WTC11 (cell line): ENCODE measurements at regions not wholly inside any gene's neighbourhood (a gene's known extent, or its start where the extent isn't known, plus 50 kb on each side); places are given as distances from the start of the nearest gene placed in this dataset.

Experiments used
- ATAC-seq: fragments of 200-7000 bp; cut with Tn5 transposase; 2 replicates; pipeline ENCODE4 v1.10.0; 2021; ENCODE audit warnings: mild to moderate bottlenecking, moderate library complexity
- CTCF ChIA-PET: fragments of 300-600 bp; sonication (Branson Sonifier 250); formaldehyde crosslinking; loops from one replicate; lab custom pipeline; 2021; ENCODE audit warnings: antibody characterized with exemption; lab: Charles Lee
- POLR2A ChIA-PET: fragments of 350-600 bp; sonication (Branson Sonifier 250); formaldehyde crosslinking; loops from one replicate; lab custom pipeline; 2021; ENCODE audit warnings: antibody characterized with exemption; lab: Charles Lee
- DNase-seq: peaks from one replicate; pipeline ENCODE4 v3.0.0; 2021; ENCODE audit warnings: low spot score
- H3K27ac Mint-ChIP-seq: 2 replicates; pipeline ENCODE4 v1.8.0; 2021; ENCODE audit warnings: mixed read lengths
- H3K27me3 Mint-ChIP-seq: 2 replicates; pipeline ENCODE4 v1.8.0; 2021; ENCODE audit warnings: low read depth, mild to moderate bottlenecking, moderate library complexity, mixed read lengths
- H3K36me3 Mint-ChIP-seq: 2 replicates; pipeline ENCODE4 v1.8.0; 2021; ENCODE audit warnings: mixed read lengths
- H3K4me1 Mint-ChIP-seq: 2 replicates; pipeline ENCODE4 v1.8.0; 2022; ENCODE audit warnings: mixed read lengths
- H3K4me3 Mint-ChIP-seq: 2 replicates; pipeline ENCODE4 v1.8.0; 2021; ENCODE audit warnings: mild to moderate bottlenecking, moderate library complexity, mixed read lengths
- H3K9me3 Mint-ChIP-seq: 2 replicates; pipeline ENCODE4 v1.8.0; 2021; ENCODE audit warnings: mixed read lengths
- ARID4B ChIP-seq: sonication (generic); formaldehyde crosslinking; IDR thresholded peaks from 2 replicates; pipeline ENCODE4 v1.8.0; 2023; ENCODE audit warnings: missing genetic modification reagents, mild to moderate bottlenecking, borderline replicate concordance
- E2F5 ChIP-seq: sonication (generic); formaldehyde crosslinking; IDR thresholded peaks from 2 replicates; pipeline ENCODE4 v1.8.1; 2022; ENCODE audit warnings: mild to moderate bottlenecking, moderate library complexity, missing genetic modification reagents
- FOXJ3 ChIP-seq: sonication (generic); formaldehyde crosslinking; IDR thresholded peaks from 2 replicates; pipeline ENCODE4 v1.9.0; 2021; ENCODE audit warnings: missing genetic modification reagents, mild to moderate bottlenecking, borderline replicate concordance
- FOXP1 ChIP-seq: sonication (generic); formaldehyde crosslinking; IDR thresholded peaks from 2 replicates; pipeline ENCODE4 v1.8.0; 2022; ENCODE audit warnings: missing genetic modification reagents, mild to moderate bottlenecking, moderate library complexity, borderline replicate concordance
- GTF2I ChIP-seq: fragments of 250-450 bp; sonication (Bioruptor Pico); conservative IDR thresholded peaks from 2 replicates; pipeline ENCODE4 v1.4.0; 2021; ENCODE audit warnings: mild to moderate bottlenecking
- IRF2 ChIP-seq: sonication (generic); formaldehyde crosslinking; IDR thresholded peaks from 2 replicates; pipeline ENCODE4 v1.8.0; 2022; ENCODE audit warnings: low read depth, missing genetic modification reagents, borderline replicate concordance
- JUN ChIP-seq: sonication (generic); formaldehyde crosslinking; IDR thresholded peaks from 2 replicates; pipeline ENCODE4 v1.8.0; 2023; ENCODE audit warnings: mild to moderate bottlenecking, missing genetic modification reagents
- PREB ChIP-seq: sonication (generic); formaldehyde crosslinking; IDR thresholded peaks from 2 replicates; pipeline ENCODE4 v1.8.1; 2022; ENCODE audit warnings: mild to moderate bottlenecking, missing genetic modification reagents, moderate library complexity, borderline replicate concordance
- RELA ChIP-seq: sonication (generic); formaldehyde crosslinking; IDR thresholded peaks from 2 replicates; pipeline ENCODE4 v1.8.1; 2022; ENCODE audit warnings: missing genetic modification reagents, mild to moderate bottlenecking, borderline replicate concordance
- SMAD4 ChIP-seq: sonication (generic); formaldehyde crosslinking; IDR thresholded peaks from 2 replicates; pipeline ENCODE4 v1.8.0; 2022; ENCODE audit warnings: mild to moderate bottlenecking, missing genetic modification reagents
- TCF7 ChIP-seq: sonication (generic); formaldehyde crosslinking; IDR thresholded peaks from 2 replicates; pipeline ENCODE4 v1.8.0; 2022; ENCODE audit warnings: mild to moderate bottlenecking, low read depth, missing genetic modification reagents, moderate library complexity
- TEAD1 ChIP-seq: sonication (generic); formaldehyde crosslinking; IDR thresholded peaks from 2 replicates; pipeline ENCODE4 v1.8.0; 2022; ENCODE audit warnings: mild to moderate bottlenecking, missing genetic modification reagents
- TP53 ChIP-seq: sonication (generic); formaldehyde crosslinking; IDR thresholded peaks from 2 replicates; pipeline ENCODE4 v1.8.1; 2023; ENCODE audit warnings: mild to moderate bottlenecking, missing genetic modification reagents
- ZBTB43 ChIP-seq: sonication (generic); formaldehyde crosslinking; IDR thresholded peaks from 2 replicates; pipeline ENCODE4 v1.8.1; 2023; ENCODE audit warnings: mild to moderate bottlenecking, missing genetic modification reagents
- ZMAT4 ChIP-seq: fragments of 250-450 bp; sonication (Bioruptor Pico); IDR thresholded peaks from 2 replicates; pipeline ENCODE4 v1.9.0; 2021; ENCODE audit warnings: mild to moderate bottlenecking
- ZNF138 ChIP-seq: sonication (generic); formaldehyde crosslinking; conservative IDR thresholded peaks from 2 replicates; pipeline ENCODE4 v1.8.1; 2022; ENCODE audit warnings: mild to moderate bottlenecking, moderate library complexity, missing genetic modification reagents
- ZNF263 ChIP-seq: sonication (generic); formaldehyde crosslinking; IDR thresholded peaks from 2 replicates; pipeline ENCODE4 v1.8.1; 2022; ENCODE audit warnings: low read depth, mild to moderate bottlenecking, moderate library complexity, missing genetic modification reagents
- ZNF281 ChIP-seq: sonication (generic); formaldehyde crosslinking; IDR thresholded peaks from 2 replicates; pipeline ENCODE4 v1.8.0; 2023; ENCODE audit warnings: mild to moderate bottlenecking, missing genetic modification reagents

GRCh38 chr22:48795664-48796063 is 1032.0 kb downstream of the BRD1 start (continued):
- TF ChIP-seq ZMAT4 (CRISPR knock-in tag) (no peak), IRF2 (CRISPR knock-in tag) (no peak), GTF2I (CRISPR knock-in tag) (no peak), RELA (CRISPR knock-in tag) (no peak), FOXP1 (CRISPR knock-in tag) (no peak), ZBTB43 (CRISPR knock-in tag) (no peak), ARID4B (CRISPR knock-in tag) (no peak), SMAD4 (CRISPR knock-in tag) (no peak), JUN (CRISPR knock-in tag) (no peak), ZNF138 (CRISPR knock-in tag) (no peak), TP53 (no peak), FOXJ3 (no peak)

- Mint-ChIP-seq H3K27me3 (no peaks in the 10 kb centered on the region), H3K9me3 (peaks cover 24% of the 10 kb centered on the region), H3K4me1 (peaks cover 11% of the 10 kb centered on the region), H3K4me3 (no peak overlapping the region), H3K27ac (no peak overlapping the region), H3K36me3 (peaks cover 16% of the 10 kb centered on the region)
- no peak for TF ChIP-seq TEAD1 (CRISPR knock-in tag)
- TF ChIP-seq E2F5 (CRISPR knock-in tag) = no peak
- TF ChIP-seq ARID4B (CRISPR knock-in tag) = no peak
- no peak for TF ChIP-seq GTF2I (CRISPR knock-in tag)
- TF ChIP-seq ZNF263 (CRISPR knock-in tag) = no peak
- TF ChIP-seq ZNF281 (CRISPR knock-in tag) = no peak
- TF ChIP-seq TCF7 = no peak
- TF ChIP-seq PREB (CRISPR knock-in tag) = no peak
- POLR2A ChIA-PET = no interaction called here
- no peak for DNase-seq
- CTCF ChIA-PET = interaction anchor here (3.5 kb wide), 1 partner anchor 12 kb away, joined by 17 read pairs; no protein-coding TSS in a partner anchor
- ATAC-seq = no peak
Measured at GRCh38 chr22:48794906-48795305, 1032.8 kb downstream of the BRD1 start.
